Upper lobe of left lung (tissue), 4 donors: ENCODE measurements at regions not wholly inside any gene's neighbourhood (a gene's known extent, or its start where the extent isn't known, plus 50 kb on each side); places are given as distances from the start of the nearest gene placed in this dataset.

Source experiments
- CTCF ChIP-seq, 6 experiments: fragments of 450-650 bp in 4 of 6; fragments of 200-600 bp in 2 of 6; sonication (generic) in 2 of 6; IDR thresholded peaks; one replicate each; pipeline ENCODE4 v1.5.1; 2016 to 2019; ENCODE audit warnings: antibody characterized with exemption in 6 of 6
- POLR2A ChIP-seq, 4 donors: fragments of 450-650 bp; IDR thresholded peaks; one replicate each; pipeline ENCODE4 v1.5.1; 2016 to 2017; ENCODE audit warnings: antibody characterized with exemption in 4 of 4, mild to moderate bottlenecking in 2 of 4
- POLR2AphosphoS5 ChIP-seq, 2 donors: sonication (generic); formaldehyde crosslinking; IDR thresholded peaks; one replicate each; pipeline ENCODE4 v1.5.1; 2017; ENCODE audit warnings: antibody characterized with exemption in 2 of 2

GRCh38 chr2:21792571-21792970 is 668.8 kb downstream of the TDRD15 start:
- TF ChIP-seq POLR2A (IDR thresholded peaks at IDR 0.05) (no peak), POLR2AphosphoS5 (IDR thresholded peaks at IDR 0.05) (no peak), CTCF (IDR thresholded peaks at IDR 0.05) (no peak)
